GM12874 (cell line): ENCODE measurements at regions not wholly inside any gene's neighbourhood (a gene's known extent, or its start where the extent isn't known, plus 50 kb on each side); places are given as distances from the start of the nearest gene placed in this dataset.

ENCODE experiments used
- TF ChIP-seq, protein P1 (sequence below): IDR thresholded peaks from 2 replicates; pipeline ENCODE4 v1.5.1; 2011; ENCODE audit warnings: low read depth, mild to moderate bottlenecking, control low read depth, low read length, moderate library complexity; ENCODE audit not compliant: insufficient read depth

DNA sequence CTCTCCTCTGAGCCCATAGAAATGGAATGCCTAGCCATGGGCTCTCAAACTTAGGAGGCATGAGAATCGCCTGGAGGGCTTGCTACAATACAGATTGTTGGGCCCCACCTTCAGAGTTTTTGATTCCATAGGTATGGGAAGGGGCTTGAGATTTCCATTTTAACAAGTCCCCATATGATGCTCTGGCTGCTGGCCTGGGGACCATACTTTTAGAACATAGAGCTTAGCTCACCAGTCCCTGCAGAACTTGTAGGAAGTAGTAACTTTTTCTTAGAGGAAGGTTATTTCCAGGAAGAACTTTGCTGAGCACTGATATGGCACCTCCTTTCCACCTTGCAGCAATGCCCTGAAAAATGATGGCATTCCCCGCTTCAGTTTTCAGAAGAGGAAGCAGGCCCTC, 177.0 kb upstream of the ZMIZ1 start:
- TF ChIP-seq, protein P1, sequence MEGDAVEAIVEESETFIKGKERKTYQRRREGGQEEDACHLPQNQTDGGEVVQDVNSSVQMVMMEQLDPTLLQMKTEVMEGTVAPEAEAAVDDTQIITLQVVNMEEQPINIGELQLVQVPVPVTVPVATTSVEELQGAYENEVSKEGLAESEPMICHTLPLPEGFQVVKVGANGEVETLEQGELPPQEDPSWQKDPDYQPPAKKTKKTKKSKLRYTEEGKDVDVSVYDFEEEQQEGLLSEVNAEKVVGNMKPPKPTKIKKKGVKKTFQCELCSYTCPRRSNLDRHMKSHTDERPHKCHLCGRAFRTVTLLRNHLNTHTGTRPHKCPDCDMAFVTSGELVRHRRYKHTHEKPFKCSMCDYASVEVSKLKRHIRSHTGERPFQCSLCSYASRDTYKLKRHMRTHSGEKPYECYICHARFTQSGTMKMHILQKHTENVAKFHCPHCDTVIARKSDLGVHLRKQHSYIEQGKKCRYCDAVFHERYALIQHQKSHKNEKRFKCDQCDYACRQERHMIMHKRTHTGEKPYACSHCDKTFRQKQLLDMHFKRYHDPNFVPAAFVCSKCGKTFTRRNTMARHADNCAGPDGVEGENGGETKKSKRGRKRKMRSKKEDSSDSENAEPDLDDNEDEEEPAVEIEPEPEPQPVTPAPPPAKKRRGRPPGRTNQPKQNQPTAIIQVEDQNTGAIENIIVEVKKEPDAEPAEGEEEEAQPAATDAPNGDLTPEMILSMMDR, result no peak

GRCh38 chr10:78892338-78893176, 176.2 kb upstream of the ZMIZ1 start:
- TF ChIP-seq, protein P1, result no peak

- TF ChIP-seq, protein P1, result no peak
Observed at GRCh38 chr10:78893217-78893616, 175.5 kb upstream of the ZMIZ1 start.

DNA sequence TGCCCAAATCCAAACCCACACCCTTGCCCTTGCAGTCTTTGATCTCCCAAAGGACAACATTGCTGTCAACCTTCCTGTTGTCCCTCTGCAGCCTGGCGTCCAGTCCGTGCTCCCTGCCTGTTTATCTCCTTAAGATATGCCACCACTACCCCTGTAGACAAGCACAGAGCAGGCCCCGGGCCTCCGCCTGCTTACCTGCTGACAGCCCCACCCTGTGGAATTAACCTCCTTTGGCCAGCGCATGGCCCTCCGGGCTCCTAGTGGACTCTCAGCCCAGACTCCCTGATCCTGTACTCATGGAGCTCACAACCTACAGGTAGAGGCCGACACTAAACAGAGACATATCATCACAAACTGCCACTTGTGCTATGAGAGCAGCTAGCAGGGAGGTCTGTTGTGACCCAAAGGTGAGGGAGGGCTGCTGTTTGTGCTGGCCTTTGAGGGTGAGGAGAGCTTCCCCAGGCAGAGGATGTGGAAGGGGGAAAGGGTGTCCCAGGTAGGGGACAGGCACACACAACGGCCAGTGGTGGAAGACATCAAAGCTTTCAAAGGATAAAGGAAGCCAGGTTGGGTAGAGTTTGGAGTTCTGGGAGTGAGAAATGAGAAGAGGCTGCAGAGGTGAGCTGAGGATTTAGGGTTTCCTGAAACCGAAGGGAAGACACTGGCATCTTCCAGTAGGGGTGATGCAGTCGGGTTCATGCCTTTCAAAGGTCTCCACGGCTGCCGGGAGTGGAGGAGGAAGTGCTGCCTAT, 174.5 kb upstream of the ZMIZ1 start:
- TF ChIP-seq, protein P1, result no peak

DNA sequence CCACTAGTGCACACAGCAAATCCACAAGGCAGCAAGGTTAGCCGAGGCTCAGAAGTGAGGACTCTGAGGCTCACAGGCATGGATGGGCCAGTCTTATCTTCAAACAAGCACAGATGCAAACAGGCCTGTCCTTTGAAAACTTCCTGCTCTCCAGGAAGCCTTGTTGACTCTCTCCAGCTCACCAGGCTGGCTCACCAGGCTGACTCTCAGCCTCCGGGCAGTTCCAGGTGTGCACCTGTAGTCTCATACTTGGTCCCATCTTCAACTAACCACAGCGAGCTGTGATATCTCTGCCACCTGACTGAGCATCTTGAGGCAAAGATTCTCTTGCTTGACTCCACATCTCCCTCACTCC, 173.9 kb upstream of the ZMIZ1 start:
- TF ChIP-seq, protein P1, result no peak

GRCh38 chr10:78895469-78895868, 173.3 kb upstream of the ZMIZ1 start:
- TF ChIP-seq, protein P1, result no peak

- TF ChIP-seq, protein P1, result no peak
Observed at GRCh38 chr10:78896159-78896928, 172.4 kb upstream of the ZMIZ1 start.
